ENCODE measurements at regions not wholly inside any gene's neighbourhood (a gene's known extent, or its start where the extent isn't known, plus 50 kb on each side); places are given as distances from the start of the nearest gene placed in this dataset.

- TF ChIP-seq POLR2AphosphoS5 (IDR thresholded peaks at IDR 0.05) (no peak), CTCF (IDR thresholded peaks at IDR 0.05; ENCODE audit: poor library complexity, severe bottlenecking) (no peak), TAF1 (IDR thresholded peaks at IDR 0.05; ENCODE audit: low read depth) (no peak), EZH2 (IDR thresholded peaks at IDR 0.05; ENCODE audit: borderline replicate concordance, insufficient read depth, low read length, poor library complexity, severe bottlenecking) (no peak), REST (IDR thresholded peaks at IDR 0.05; ENCODE audit: borderline replicate concordance) (no peak), RAD21 (conservative IDR thresholded peaks at IDR 0.05) (no peak)
Measured at GRCh38 chr3:8205881-8206280, 295.7 kb upstream of the LMCD1 start.
